B cell (primary cell): ENCODE measurements at regions not wholly inside any gene's neighbourhood (a gene's known extent, or its start where the extent isn't known, plus 50 kb on each side); places are given as distances from the start of the nearest gene placed in this dataset.

Source experiments
- ATAC-seq: fragments of 200-7000 bp; cut with Tn5 transposase; one replicate; pipeline ENCODE4 v1.10.0; 2021; ENCODE audit warnings: low read depth, mild to moderate bottlenecking, moderate number of reproducible peaks, moderate library complexity
- CTCF ChIA-PET: fragments of 350-600 bp; sonication (Branson Sonifier 250); formaldehyde crosslinking; loops from one replicate; lab custom pipeline; 2021; ENCODE audit warnings: antibody characterized with exemption, inconsistent platforms; lab: Charles Lee
- POLR2A ChIA-PET: fragments of 350-600 bp; sonication (Branson Sonifier 250); formaldehyde crosslinking; loops from one replicate; lab custom pipeline; 2021; ENCODE audit warnings: antibody characterized with exemption; lab: Charles Lee
- DNase-seq: peaks from one replicate; pipeline ENCODE4 v3.0.0; 2013
- H2AFZ ChIP-seq: 2 replicates; pipeline ENCODE4 v1.6.1; 2012; ENCODE audit warnings: mild to moderate bottlenecking, low read depth, low read length; ENCODE audit not compliant: insufficient read depth, poor library complexity, severe bottlenecking
- H3K27ac ChIP-seq, 2 donors: 1 replicate in 1 of 2; 2 replicates in 1 of 2; pipeline ENCODE4 v1.5.1; 2012 to 2013; ENCODE audit warnings: low read length in 2 of 2, mild to moderate bottlenecking in 2 of 2, moderate library complexity in 1 of 2
- H3K27me3 ChIP-seq, 4 experiments: fragments of 200-600 bp in 1 of 4; sonication (generic) in 1 of 4; replicated peaks in 1 of 4; 1 replicate in 2 of 4; 2 replicates in 2 of 4; pipeline versions ENCODE4 v1.6.1 to v1.7.0; 2013 to 2016; ENCODE audit warnings: low read length in 3 of 4, mild to moderate bottlenecking in 2 of 4, mixed read lengths in 1 of 4, moderate library complexity in 1 of 4; ENCODE audit not compliant: insufficient read depth in 4 of 4, control insufficient read depth in 3 of 4; ENCODE audit errors: control extremely low read depth in 1 of 4
- H3K36me3 ChIP-seq, 2 experiments: replicated peaks in 1 of 2; 1 replicate in 1 of 2; 2 replicates in 1 of 2; pipeline versions ENCODE4 v1.6.1 to v1.7.1; 2013; ENCODE audit warnings: low read length in 1 of 2; ENCODE audit not compliant: insufficient read depth in 2 of 2, control insufficient read depth in 1 of 2; ENCODE audit errors: control extremely low read depth in 1 of 2, extremely low read depth in 1 of 2
- H3K4me1 ChIP-seq, 2 donors: fragments of 200-600 bp in 1 of 2; sonication (generic) in 1 of 2; 1 replicate in 1 of 2; 2 replicates in 1 of 2; pipeline versions ENCODE4 v1.5.1 to v1.6.1; 2013 to 2017; ENCODE audit warnings: low read length in 2 of 2; ENCODE audit not compliant: control insufficient read depth in 2 of 2, insufficient read depth in 2 of 2
- H3K4me2 ChIP-seq: replicated peaks from 2 replicates; pipeline ENCODE3; 2012; ENCODE audit warnings: mild to moderate bottlenecking, low read depth, low read length; ENCODE audit not compliant: poor library complexity, severe bottlenecking
- H3K4me3 ChIP-seq, 5 experiments: fragments of 200-600 bp in 1 of 5; sonication (generic) in 1 of 5; 1 replicate in 3 of 5; 2 replicates in 2 of 5; pipeline versions ENCODE4 v1.5.1 to v1.7.0; 2011 to 2016; ENCODE audit warnings: low read length in 4 of 5, mild to moderate bottlenecking in 4 of 5, low read depth in 2 of 5, control low read depth in 1 of 5, moderate library complexity in 1 of 5; ENCODE audit not compliant: insufficient read depth in 1 of 5; ENCODE audit errors: control extremely low read depth in 1 of 5, extremely low read depth in 1 of 5
- H3K79me2 ChIP-seq: fragments of 200-600 bp; sonication (generic); one replicate; pipeline ENCODE4 v1.6.0; 2016; ENCODE audit warnings: low read length; ENCODE audit not compliant: control insufficient read depth, insufficient read depth
- H3K9ac ChIP-seq: fragments of 200-600 bp; sonication (generic); 2 replicates; pipeline ENCODE4 v1.6.1; 2017; ENCODE audit warnings: mild to moderate bottlenecking, low read length, moderate library complexity
- H3K9me3 ChIP-seq, 3 donors: one replicate each; pipeline versions ENCODE4 v1.6.1 to v1.7.1; 2013; ENCODE audit warnings: low read length in 2 of 3; ENCODE audit not compliant: control insufficient read depth in 2 of 3, insufficient read depth in 1 of 3; ENCODE audit errors: control extremely low read depth in 1 of 3
- H4K20me1 ChIP-seq: 2 replicates; pipeline ENCODE4 v1.6.0; 2012; ENCODE audit warnings: mild to moderate bottlenecking, low read length; ENCODE audit not compliant: insufficient read depth, control insufficient read depth, poor library complexity, severe bottlenecking
- H3K27ac Mint-ChIP-seq: one replicate; pipeline ENCODE4 v1.8.0; 2021; ENCODE audit warnings: mixed read lengths
- H3K27me3 Mint-ChIP-seq: one replicate; pipeline ENCODE4 v1.8.0; 2021; ENCODE audit warnings: mixed read lengths
- H3K4me1 Mint-ChIP-seq: one replicate; pipeline ENCODE4 v1.8.0; 2021; ENCODE audit warnings: mixed read lengths
- H3K4me3 Mint-ChIP-seq: one replicate; pipeline ENCODE4 v1.8.0; 2021; ENCODE audit warnings: mixed read lengths
- H3K9me3 Mint-ChIP-seq: one replicate; pipeline ENCODE4 v1.8.0; 2022; ENCODE audit warnings: mixed read lengths; ENCODE audit not compliant: insufficient read depth
- CTCF ChIP-seq: fragments of 200-600 bp; IDR thresholded peaks from one replicate; pipeline ENCODE4 v1.8.0; 2022; ENCODE audit warnings: antibody characterized with exemption, mild to moderate bottlenecking
- EZH2 ChIP-seq: IDR thresholded peaks from 2 replicates; pipeline ENCODE4 v1.6.1; 2012; ENCODE audit warnings: borderline replicate concordance, low read depth, mild to moderate bottlenecking, moderate library complexity, low read length; ENCODE audit not compliant: insufficient read depth, poor library complexity, severe bottlenecking
- WGBS: methylation state at CpG from one replicate; pipeline ENCODE4 v1.1.5; 2013; ENCODE audit warnings: missing lambda C conversion rate; ENCODE audit not compliant: insufficient coverage; 5-methylcytosine and 5-hydroxymethylcytosine counted together
- intact Hi-C: fragments of 100-400 bp; cut with micrococcal nuclease; formaldehyde crosslinking; loops from one replicate; pipeline ENCODE4 v1.10.0; 2022

- DNase-seq, result no peak
- ChIA-PET CTCF (no interaction called here), POLR2A (interaction anchor here (0.6 kb wide), 2 partner anchors 25 to 478 kb away, joined by 3 to 4 read pairs; no protein-coding TSS in a partner anchor)
- no peaks in the 10 kb centered on the region for H3K27me3 Mint-ChIP-seq
- H4K20me1 ChIP-seq, result no peaks in the 10 kb centered on the region
- H3K4me3 ChIP-seq, result no peak overlapping the region
- H3K27ac Mint-ChIP-seq, result no peak overlapping the region
- intact Hi-C loops, result no loop called here
- H3K9me3 ChIP-seq, result peaks cover 0 to 18% (median 12%) of the 10 kb centered on the region in 3 donors
- H3K36me3 ChIP-seq, result no peaks in the 10 kb centered on the region
- H2AFZ ChIP-seq, result no peak overlapping the region
- no peaks in the 10 kb centered on the region for H3K9me3 Mint-ChIP-seq
- ATAC-seq, result no peak
- H3K27me3 ChIP-seq, result no peaks in the 10 kb centered on the region
- no peak overlapping the region for H3K4me3 Mint-ChIP-seq
- H3K9ac ChIP-seq, result no peak overlapping the region
- no peaks in the 10 kb centered on the region for H3K79me2 ChIP-seq
- WGBS, result 85% methylated on average over 2 of the region's 3 CpGs
- H3K4me2 ChIP-seq, result no peak overlapping the region
- peaks cover 43 to 49% of the 10 kb centered on the region in 2 donors for H3K4me1 ChIP-seq
- no peak overlapping the region for H3K27ac ChIP-seq
- TF ChIP-seq CTCF, result no peak
- no peak for TF ChIP-seq EZH2
- H3K4me1 Mint-ChIP-seq, result peaks cover 50% of the 10 kb centered on the region
Observed at GRCh38 chr6:14713966-14714631, 531.8 kb upstream of the JARID2 start.

GRCh38 chr6:14715076-14715475 is 530.8 kb upstream of the JARID2 start:
- TF ChIP-seq CTCF (no peak), EZH2 (no peak)
- H3K4me1 Mint-ChIP-seq, result peaks cover 59% of the 10 kb centered on the region
- ATAC-seq (no peak), DNase-seq (no peak)
- no peaks in the 10 kb centered on the region for H3K27me3 Mint-ChIP-seq
- Histone ChIP-seq H4K20me1 (no peaks in the 10 kb centered on the region), H3K27ac (no peak overlapping the region), H3K36me3 (no peaks in the 10 kb centered on the region), H3K4me2 (no peak overlapping the region), H3K4me1 (peaks cover 53 to 57% of the 10 kb centered on the region in 2 donors), H3K27me3 (no peaks in the 10 kb centered on the region), H3K9ac (no peak overlapping the region), H3K4me3 (no peak overlapping the region), H3K79me2 (no peaks in the 10 kb centered on the region), H3K9me3 (peaks cover 0 to 13% (median 11%) of the 10 kb centered on the region in 3 donors), H2AFZ (no peak overlapping the region)
- ChIA-PET POLR2A (interaction anchor here (0.6 kb wide), 1 partner anchor 26 kb away, joined by 3 read pairs; no protein-coding TSS in a partner anchor), CTCF (no interaction called here)
- WGBS, result 100% methylated on average over 2 of the region's 5 CpGs
- H3K27ac Mint-ChIP-seq, result no peak overlapping the region
- no peak overlapping the region for H3K4me3 Mint-ChIP-seq
- no peaks in the 10 kb centered on the region for H3K9me3 Mint-ChIP-seq
- intact Hi-C loops, result loop anchor here (5.0 kb wide), 1 partner anchor 503 kb away; no protein-coding TSS in a partner anchor
